Upper lobe of right lung (tissue), 1 donor: ENCODE measurements at regions not wholly inside any gene's neighbourhood (a gene's known extent, or its start where the extent isn't known, plus 50 kb on each side); places are given as distances from the start of the nearest gene placed in this dataset.

Source experiments
- ATAC-seq: fragments of 200-7000 bp; cut with Tn5 transposase; one replicate; pipeline ENCODE4 v1.9.1; 2020; ENCODE audit warnings: mild to moderate bottlenecking, moderate library complexity
- DNase-seq: peaks from one replicate; pipeline ENCODE4 v3.0.0-alpha.2; 2020
- H3K27ac ChIP-seq: fragments of 200-600 bp; one replicate; pipeline ENCODE4 v1.8.0; 2022
- H3K27me3 ChIP-seq: fragments of 200-600 bp; one replicate; pipeline ENCODE4 v1.8.0; 2022; ENCODE audit warnings: mild to moderate bottlenecking
- H3K36me3 ChIP-seq: fragments of 200-600 bp; one replicate; pipeline ENCODE4 v1.8.0; 2022
- H3K4me1 ChIP-seq: fragments of 200-600 bp; one replicate; pipeline ENCODE4 v1.8.0; 2022
- H3K4me3 ChIP-seq: fragments of 200-600 bp; one replicate; pipeline ENCODE4 v1.8.0; 2022; ENCODE audit warnings: mild to moderate bottlenecking
- H3K9me3 ChIP-seq: fragments of 200-600 bp; one replicate; pipeline ENCODE4 v1.8.0; 2022
- CTCF ChIP-seq: fragments of 200-600 bp; IDR thresholded peaks from one replicate; pipeline ENCODE4 v1.8.0; 2022; ENCODE audit warnings: antibody characterized with exemption
- intact Hi-C: fragments of 100-400 bp; cut with DNase I; formaldehyde crosslinking; loops from one replicate; pipeline ENCODE4 v1.11.0; 2022
- donor health status: DM: no; HTN: yes; CAD: no; lungs with severe emphysema.

- Histone ChIP-seq H3K9me3 (no peaks in the 10 kb centered on the region), H3K4me3 (no peak overlapping the region), H3K27me3 (no peaks in the 10 kb centered on the region), H3K4me1 (peaks cover 8% of the 10 kb centered on the region), H3K36me3 (no peaks in the 10 kb centered on the region), H3K27ac (no peak overlapping the region)
- intact Hi-C loops, result no loop called here
- DNase-seq (no peak), ATAC-seq (no peak)
- TF ChIP-seq CTCF, result no peak
These were observed 121.3 kb upstream of the CADM1 start for GRCh38 chr11:115625502-115625901.

- H3K9me3 ChIP-seq, result no peaks in the 10 kb centered on the region
- H3K4me3 ChIP-seq, result no peak overlapping the region
- DNase-seq (no peak), ATAC-seq (no peak)
- no peaks in the 10 kb centered on the region for H3K27me3 ChIP-seq
- H3K27ac ChIP-seq, result no peak overlapping the region
- TF ChIP-seq CTCF, result no peak
- intact Hi-C loops, result no loop called here
- no peaks in the 10 kb centered on the region for H3K36me3 ChIP-seq
- peaks cover 8% of the 10 kb centered on the region for H3K4me1 ChIP-seq
These were observed 119.8 kb upstream of the CADM1 start for GRCh38 chr11:115624065-115624464.

- ATAC-seq (peak; percentile 68), DNase-seq (peak; percentile 69)
- Histone ChIP-seq H3K4me3 (no peak overlapping the region), H3K4me1 (peaks cover 8% of the 10 kb centered on the region), H3K27ac (peak overlapping the region; percentile 25), H3K27me3 (no peaks in the 10 kb centered on the region), H3K9me3 (no peaks in the 10 kb centered on the region), H3K36me3 (no peaks in the 10 kb centered on the region)
- no peak for TF ChIP-seq CTCF
- intact Hi-C loops, result no loop called here
These were observed 118.8 kb upstream of the CADM1 start for GRCh38 chr11:115623021-115623451.

GRCh38 chr11:115618428-115618827 lies 114.2 kb upstream of the CADM1 start:
- DNase-seq (no peak), ATAC-seq (no peak)
- Histone ChIP-seq H3K9me3 (no peaks in the 10 kb centered on the region), H3K4me3 (no peak overlapping the region), H3K36me3 (no peaks in the 10 kb centered on the region), H3K27ac (no peak overlapping the region), H3K27me3 (no peaks in the 10 kb centered on the region), H3K4me1 (peaks cover 5% of the 10 kb centered on the region)
- no peak for TF ChIP-seq CTCF
- intact Hi-C loops, result no loop called here

- H3K27me3 ChIP-seq, result no peaks in the 10 kb centered on the region
- peaks cover 5% of the 10 kb centered on the region for H3K4me1 ChIP-seq
- no peaks in the 10 kb centered on the region for H3K36me3 ChIP-seq
- H3K4me3 ChIP-seq, result no peak overlapping the region
- H3K27ac ChIP-seq, result no peak overlapping the region
- H3K9me3 ChIP-seq, result no peaks in the 10 kb centered on the region
- DNase-seq (no peak), ATAC-seq (no peak)
- intact Hi-C loops, result no loop called here
- no peak for TF ChIP-seq CTCF
These were observed 113.6 kb upstream of the CADM1 start for GRCh38 chr11:115617767-115618166.

- ATAC-seq (no peak), DNase-seq (no peak)
- Histone ChIP-seq H3K4me1 (no peaks in the 10 kb centered on the region), H3K4me3 (no peak overlapping the region), H3K36me3 (no peaks in the 10 kb centered on the region), H3K9me3 (no peaks in the 10 kb centered on the region), H3K27ac (no peak overlapping the region), H3K27me3 (no peaks in the 10 kb centered on the region)
- intact Hi-C loops, result no loop called here
- no peak for TF ChIP-seq CTCF
These were observed 112.8 kb upstream of the CADM1 start for GRCh38 chr11:115616971-115617370.
